ENCODE measurements at regions not wholly inside any gene's neighbourhood (a gene's known extent, or its start where the extent isn't known, plus 50 kb on each side); places are given as distances from the start of the nearest gene placed in this dataset.
A peak's percentile ranks its signal among the peaks of the same experiment; 100 is the strongest.

GRCh38 chr9:108212184-108212583 is 643.6 kb downstream of the ACTL7B start:
- no peak for DNase-seq

- DNase-seq = no peak
Measured at GRCh38 chr9:108211411-108211955, 644.3 kb downstream of the ACTL7B start.

GRCh38 chr9:108209132-108209685 is 646.6 kb downstream of the ACTL7B start:
- DNase-seq = no peak

DNA sequence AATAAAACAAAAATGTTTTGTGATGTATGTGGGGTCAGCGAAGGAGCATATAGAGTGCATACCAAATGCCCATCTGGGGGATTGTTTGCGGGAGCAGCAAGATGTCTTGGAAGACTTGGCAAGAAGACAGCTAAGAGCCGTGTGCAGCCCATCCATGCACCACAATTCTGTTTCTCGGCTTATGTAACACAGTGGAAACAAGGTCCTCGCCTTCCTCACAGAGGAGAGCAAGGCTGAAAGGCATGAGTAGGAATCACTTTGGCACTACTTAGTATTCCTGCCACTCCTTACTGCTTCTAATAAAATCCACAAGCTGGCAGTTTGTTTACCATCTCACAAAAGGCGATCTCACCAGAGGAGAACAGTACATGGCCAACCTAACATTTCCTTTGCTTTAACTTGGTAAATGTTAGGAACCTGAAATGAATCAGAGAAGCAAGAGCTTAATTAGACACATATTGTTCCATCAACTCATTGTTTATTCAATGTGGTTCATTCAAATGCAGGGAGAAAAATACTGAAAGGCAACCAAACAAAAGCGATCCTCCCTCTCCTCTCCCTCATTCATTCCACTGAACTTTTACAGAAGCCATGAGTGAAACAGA is 648.1 kb downstream of the ACTL7B start:
- DNase-seq = peak; percentile 84

DNA sequence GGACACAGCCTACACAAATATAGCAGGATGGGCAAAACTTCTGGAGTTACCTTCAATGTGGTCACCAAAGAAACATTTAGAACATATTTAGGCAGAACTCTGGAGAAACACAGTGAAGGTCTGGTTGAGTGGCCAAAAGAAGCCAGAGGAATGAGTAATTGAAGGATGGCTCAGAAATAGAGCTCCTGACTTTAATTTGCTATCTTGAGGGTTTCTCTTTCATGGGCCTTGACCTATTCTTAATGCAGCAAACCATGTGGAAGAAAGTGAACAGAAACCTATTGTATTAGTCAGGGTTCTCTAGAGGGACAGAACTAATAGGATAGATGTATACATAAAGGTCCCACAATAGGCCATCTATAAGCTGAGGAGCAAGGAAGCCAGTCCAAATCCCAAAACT is 650.5 kb downstream of the ACTL7B start:
- DNase-seq = no peak

- DNase-seq = no peak
Measured at GRCh38 chr9:108197899-108198298, 657.9 kb downstream of the ACTL7B start.

GRCh38 chr9:108197008-108197365 is 658.8 kb downstream of the ACTL7B start:
- no peak for DNase-seq

- DNase-seq = no peak
Measured at GRCh38 chr9:108196332-108197007, 659.3 kb downstream of the ACTL7B start.

DNA sequence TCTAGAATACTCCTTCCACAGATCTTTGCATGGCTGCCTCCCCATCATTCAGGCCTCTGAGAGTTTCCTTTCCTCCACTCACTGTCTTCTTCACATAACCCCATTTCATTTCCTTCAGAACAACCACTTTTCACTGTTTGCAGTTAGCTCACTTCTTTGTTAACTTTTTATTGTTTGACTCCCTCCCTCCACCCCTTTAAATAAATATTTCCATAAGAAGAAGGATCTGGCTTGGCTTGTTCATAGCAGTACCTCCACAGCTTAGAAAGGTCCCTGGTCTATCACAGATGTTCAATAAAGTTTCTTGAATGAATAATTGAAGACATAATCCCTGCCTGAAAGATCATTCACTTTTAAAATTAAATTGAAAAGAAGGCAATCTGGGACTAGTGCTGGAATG is 661.6 kb downstream of the ACTL7B start:
- no peak for DNase-seq

GRCh38 chr9:108193026-108193710 is 662.6 kb downstream of the ACTL7B start:
- DNase-seq = no peak

GRCh38 chr9:108191065-108191464 is 664.7 kb downstream of the ACTL7B start:
- no peak for DNase-seq

- no peak for DNase-seq
Measured at GRCh38 chr9:108188976-108189375, 666.8 kb downstream of the ACTL7B start.

DNA sequence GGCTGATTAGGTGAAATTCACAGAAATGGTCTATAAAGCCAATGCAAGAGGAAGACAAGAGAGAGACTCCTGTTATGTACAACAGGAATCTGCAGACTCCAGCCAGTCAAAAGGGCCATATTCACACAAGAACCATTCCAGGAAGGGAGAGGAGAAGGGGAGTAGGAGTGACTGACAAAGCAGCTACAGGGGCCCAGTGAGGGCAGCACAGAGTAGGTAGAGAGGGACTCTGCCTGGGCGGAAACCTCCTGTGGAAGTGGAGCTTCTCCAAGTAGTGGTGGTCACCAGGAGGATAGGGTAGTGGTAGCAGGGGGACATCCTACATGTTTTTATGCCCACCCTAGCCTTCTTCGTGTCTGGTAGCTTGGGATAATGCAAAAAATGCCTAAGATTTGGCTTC is 667.3 kb downstream of the ACTL7B start:
- no peak for DNase-seq

- DNase-seq = peak; percentile 91
Measured at GRCh38 chr9:108186642-108187395, 669.0 kb downstream of the ACTL7B start.

DNA sequence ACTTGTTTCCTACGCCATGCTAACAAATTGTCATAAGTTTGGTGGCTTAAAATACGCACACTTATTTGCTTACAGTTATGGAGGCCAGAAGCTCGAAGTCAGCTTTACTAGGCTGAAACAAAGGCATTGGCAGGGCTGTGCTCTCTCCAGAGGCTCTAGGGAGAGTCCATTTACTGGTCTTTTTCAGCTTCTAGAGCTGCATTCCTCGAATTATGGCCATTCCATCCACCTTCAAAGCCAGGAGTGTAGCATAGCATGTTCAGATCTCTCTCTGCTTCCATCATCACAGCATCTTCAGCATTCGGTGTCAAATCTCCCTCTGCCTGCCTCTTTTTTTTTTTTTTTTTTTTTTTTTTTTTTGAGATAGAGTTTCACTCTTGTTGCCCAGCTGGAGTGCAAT is 670.2 kb downstream of the ACTL7B start:
- DNase-seq = peak; percentile 19

GRCh38 chr9:108184941-108185340 is 670.8 kb downstream of the ACTL7B start:
- DNase-seq = peak; percentile 85

DNA sequence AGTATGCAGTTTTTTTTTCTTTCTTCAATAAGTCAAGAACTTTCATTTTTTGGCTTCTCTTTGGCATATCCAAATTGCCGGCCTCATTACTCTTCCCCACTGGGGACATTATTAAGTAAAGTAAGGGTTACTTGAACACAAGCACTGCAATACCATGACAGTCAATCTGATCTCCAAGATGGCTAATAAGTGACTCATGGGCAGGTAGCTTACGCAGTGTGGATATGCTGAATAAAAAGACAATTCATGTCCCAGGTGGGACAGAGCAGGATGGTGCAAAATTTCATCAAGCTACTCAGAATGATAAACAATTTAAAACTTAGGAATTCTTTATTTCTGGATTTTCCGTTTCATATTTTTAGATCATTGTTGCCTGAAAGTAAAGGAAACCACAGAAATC is 671.8 kb downstream of the ACTL7B start:
- no peak for DNase-seq

DNA sequence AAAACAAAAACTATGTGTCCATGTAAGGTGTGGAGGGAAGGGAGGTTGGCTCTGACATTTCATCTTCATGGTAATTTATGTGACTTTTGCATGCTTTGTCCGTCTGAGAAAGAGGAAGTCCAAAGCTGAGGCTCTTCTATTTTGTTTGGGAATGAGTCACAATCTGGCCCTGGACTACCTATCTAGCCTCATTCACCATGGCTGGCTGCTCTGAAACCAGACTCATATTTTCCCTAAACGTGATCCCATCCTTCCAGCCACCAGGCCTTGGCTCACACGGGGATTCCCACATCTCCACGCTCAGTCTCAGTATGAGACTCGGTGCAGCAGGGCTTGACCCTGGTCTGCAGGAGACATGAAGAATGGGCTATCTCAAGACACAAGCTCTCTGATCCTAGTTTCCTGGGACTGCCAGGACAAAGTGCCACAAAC is 672.8 kb downstream of the ACTL7B start:
- DNase-seq = peak; percentile 72

- no peak for DNase-seq
Measured at GRCh38 chr9:108182270-108182669, 673.5 kb downstream of the ACTL7B start.

DNA sequence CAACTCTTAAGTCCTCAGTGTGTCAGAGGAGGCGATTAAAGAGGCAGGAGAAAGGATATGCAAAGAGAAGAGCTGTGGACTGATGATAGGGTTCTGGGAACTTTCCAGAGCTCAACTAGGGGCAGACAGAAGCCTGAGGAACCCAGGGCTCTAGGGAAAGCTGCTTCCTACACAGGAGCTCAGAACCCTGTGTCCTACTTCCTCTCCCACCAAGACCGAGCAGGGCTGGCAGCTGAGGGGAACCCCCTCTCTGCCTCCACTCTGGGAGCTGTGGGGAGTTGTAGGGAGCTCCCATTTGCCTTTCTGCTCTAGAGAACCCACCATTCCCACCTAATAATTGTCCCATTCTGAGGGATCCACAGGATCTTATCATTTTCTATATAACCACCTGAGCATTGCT is 674.3 kb downstream of the ACTL7B start:
- no peak for DNase-seq

DNA sequence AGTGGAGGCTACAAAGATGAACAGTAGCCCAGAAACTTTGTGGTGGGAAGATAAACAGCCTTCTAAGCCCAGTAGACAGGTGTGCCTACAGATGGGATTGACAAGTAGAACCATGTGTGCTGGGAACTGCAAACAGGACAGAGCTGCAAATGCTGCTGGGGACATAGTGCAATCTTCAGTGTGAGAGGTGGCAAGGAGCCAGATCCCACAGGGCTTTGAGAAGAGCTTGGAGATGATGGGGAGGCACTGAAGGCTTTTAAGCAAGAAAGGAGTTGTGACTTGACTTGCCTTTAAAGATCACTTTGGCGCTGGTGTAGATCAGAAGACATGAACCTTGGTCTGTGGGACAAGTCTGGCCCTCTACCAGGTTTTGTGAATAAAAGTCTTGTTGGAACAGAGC is 675.2 kb downstream of the ACTL7B start:
- no peak for DNase-seq

GRCh38 chr9:108178318-108178717 is 677.5 kb downstream of the ACTL7B start:
- no peak for DNase-seq

- DNase-seq = peak; percentile 51
Measured at GRCh38 chr9:108168236-108168850, 678.8 kb upstream of the KLF4 start.
